BE2C (cell line): ENCODE measurements at regions not wholly inside any gene's neighbourhood (a gene's known extent, or its start where the extent isn't known, plus 50 kb on each side); places are given as distances from the start of the nearest gene placed in this dataset.

Experiments
- DNase-seq: peaks from one replicate; pipeline ENCODE4 v3.0.0-alpha.2; 2020
- H3K27me3 ChIP-seq: fragments of 250-450 bp; sonication (Bioruptor Pico); 2 replicates; pipeline ENCODE4 v1.5.1; 2020; ENCODE audit warnings: mild to moderate bottlenecking
- H3K36me3 ChIP-seq: fragments of 250-450 bp; sonication (Bioruptor Pico); 2 replicates; pipeline ENCODE4 v1.5.1; 2020; ENCODE audit warnings: mild to moderate bottlenecking
- H3K4me1 ChIP-seq: fragments of 250-450 bp; sonication (Bioruptor Pico); 2 replicates; pipeline ENCODE4 v1.5.1; 2020
- H3K4me3 ChIP-seq: 2 replicates; pipeline ENCODE4 v1.5.1; 2011; ENCODE audit warnings: low read depth, low read length
- H3K9me3 ChIP-seq: fragments of 250-450 bp; sonication (Bioruptor Pico); 2 replicates; pipeline ENCODE4 v1.5.1; 2020
- CTCF ChIP-seq: IDR thresholded peaks from 2 replicates; pipeline ENCODE4 v1.5.1; 2012; ENCODE audit warnings: mild to moderate bottlenecking, low read depth, low read length

- Histone ChIP-seq H3K9me3 (no peaks in the 10 kb centered on the region), H3K4me1 (no peaks in the 10 kb centered on the region), H3K4me3 (no peak overlapping the region), H3K36me3 (no peaks in the 10 kb centered on the region), H3K27me3 (no peaks in the 10 kb centered on the region)
- TF ChIP-seq CTCF: no peak
- DNase-seq: no peak
These were observed 177.6 kb downstream of the STK31 start for GRCh38 chr7:23887660-23888059.

DNA sequence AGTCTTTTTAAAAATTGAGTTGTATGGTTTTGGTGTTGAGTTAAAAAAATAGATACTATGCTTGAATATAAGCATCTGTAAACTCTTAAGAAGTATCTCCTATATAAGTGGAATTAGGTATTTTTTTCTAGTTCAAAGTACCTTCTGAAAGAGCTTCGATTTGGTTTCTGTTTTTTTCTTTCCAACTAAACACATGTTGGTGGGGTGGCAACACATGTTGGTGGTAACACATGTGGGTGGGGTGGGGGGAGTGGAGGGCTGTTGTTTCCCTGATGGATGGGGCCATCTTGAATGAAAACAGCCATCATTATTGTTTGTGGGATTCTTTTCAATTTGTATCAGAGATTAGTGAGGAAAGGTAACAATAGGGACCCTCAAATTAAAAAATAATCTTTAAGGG lies 178.9 kb downstream of the STK31 start:
- Histone ChIP-seq H3K4me1 (no peaks in the 10 kb centered on the region), H3K27me3 (no peaks in the 10 kb centered on the region), H3K4me3 (no peak overlapping the region), H3K36me3 (no peaks in the 10 kb centered on the region), H3K9me3 (no peaks in the 10 kb centered on the region)
- no peak for TF ChIP-seq CTCF
- no peak for DNase-seq

DNA sequence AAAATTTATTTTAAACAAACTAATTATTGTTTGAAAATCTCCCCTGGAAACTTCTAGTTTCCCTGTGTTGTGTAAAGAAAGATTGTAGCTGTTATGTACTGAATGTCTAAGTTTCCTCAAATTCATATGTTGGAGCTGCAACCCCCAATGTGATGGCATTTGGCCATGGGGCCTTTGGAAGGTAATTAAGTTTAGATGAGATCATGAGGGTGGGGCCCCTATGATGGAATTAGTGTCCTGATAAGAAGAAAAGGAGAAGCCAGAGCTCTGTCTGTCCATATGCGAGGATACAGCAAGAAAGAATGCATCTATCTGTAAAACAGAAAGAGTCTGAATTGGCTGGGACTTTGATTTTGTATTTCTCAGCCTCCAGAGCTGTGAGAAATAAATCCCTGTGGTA lies 179.5 kb downstream of the STK31 start:
- Histone ChIP-seq H3K4me1 (no peaks in the 10 kb centered on the region), H3K4me3 (no peak overlapping the region), H3K27me3 (no peaks in the 10 kb centered on the region), H3K36me3 (no peaks in the 10 kb centered on the region), H3K9me3 (no peaks in the 10 kb centered on the region)
- no peak for DNase-seq
- no peak for TF ChIP-seq CTCF

GRCh38 chr7:23892019-23892418 lies 182.0 kb downstream of the STK31 start:
- DNase-seq: no peak
- TF ChIP-seq CTCF: no peak
- H3K4me3 ChIP-seq: no peak overlapping the region
- H3K9me3 ChIP-seq: no peaks in the 10 kb centered on the region
- no peaks in the 10 kb centered on the region for H3K36me3 ChIP-seq
- no peaks in the 10 kb centered on the region for H3K27me3 ChIP-seq
- H3K4me1 ChIP-seq: no peaks in the 10 kb centered on the region

DNA sequence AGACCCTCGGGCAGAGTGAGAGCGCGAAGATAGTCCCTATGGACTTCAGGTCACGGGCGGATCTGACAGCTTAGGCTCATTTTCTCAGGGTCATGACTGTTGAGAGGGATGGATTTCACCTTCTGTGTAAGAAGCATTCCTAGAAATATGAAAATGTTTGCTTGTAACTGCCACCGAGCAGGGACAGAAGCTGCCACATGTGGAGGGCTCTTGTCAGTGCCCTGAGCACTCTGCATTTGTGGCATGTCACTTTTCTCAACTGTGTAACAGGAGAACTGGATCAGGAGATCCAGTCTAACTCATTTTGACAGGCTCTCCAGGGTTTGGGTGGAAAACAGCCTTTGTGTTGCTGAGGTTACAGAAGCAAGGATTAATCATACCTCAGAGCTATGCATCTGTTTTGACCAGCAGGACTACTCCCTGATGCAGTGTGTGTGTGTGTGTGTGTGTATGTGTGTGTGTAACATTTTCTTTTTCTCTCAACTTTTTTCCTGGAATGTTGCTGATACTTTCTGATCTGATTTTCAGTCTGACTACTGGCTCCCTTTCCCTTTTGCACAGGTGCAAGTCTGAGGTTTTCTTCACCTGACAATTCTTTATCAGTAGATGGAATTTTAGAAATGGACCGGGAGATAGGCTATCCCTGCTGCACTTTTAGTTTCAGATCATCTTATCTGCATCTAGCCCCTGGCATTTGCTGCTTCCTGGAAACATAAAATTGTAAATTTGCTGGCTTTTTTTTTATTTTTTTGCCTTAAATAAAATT lies 183.3 kb downstream of the STK31 start:
- Histone ChIP-seq H3K36me3 (no peaks in the 10 kb centered on the region), H3K9me3 (no peaks in the 10 kb centered on the region), H3K27me3 (no peaks in the 10 kb centered on the region), H3K4me1 (no peaks in the 10 kb centered on the region), H3K4me3 (no peak overlapping the region)
- no peak for TF ChIP-seq CTCF
- DNase-seq: no peak
